Left ventricle myocardium inferior (tissue), 1 donor: ENCODE measurements at regions not wholly inside any gene's neighbourhood (a gene's known extent, or its start where the extent isn't known, plus 50 kb on each side); places are given as distances from the start of the nearest gene placed in this dataset.

ENCODE experiments used
- DNase-seq: peaks from one replicate; pipeline ENCODE4 v3.0.0-alpha.2; 2020
- H3K27ac ChIP-seq: fragments of 200-600 bp; replicated peaks from 2 replicates; pipeline ENCODE4 v1.8.0; 2021
- H3K27me3 ChIP-seq: fragments of 200-600 bp; 2 replicates; pipeline ENCODE4 v1.8.0; 2021; ENCODE audit warnings: low read depth
- H3K36me3 ChIP-seq: fragments of 200-600 bp; 2 replicates; pipeline ENCODE4 v1.8.0; 2021
- H3K4me1 ChIP-seq: fragments of 200-600 bp; 2 replicates; pipeline ENCODE4 v1.8.0; 2021
- H3K4me3 ChIP-seq: fragments of 200-600 bp; 2 replicates; pipeline ENCODE4 v1.8.0; 2021; ENCODE audit warnings: mild to moderate bottlenecking, moderate library complexity
- H3K9me3 ChIP-seq: fragments of 200-600 bp; replicated peaks from 2 replicates; pipeline ENCODE4 v1.8.0; 2021
- intact Hi-C: fragments of 100-400 bp; cut with micrococcal nuclease; formaldehyde crosslinking; loops from one replicate; pipeline ENCODE4 v1.11.0; 2022
- TF ChIP-seq, protein P1 (sequence below): fragments of 200-600 bp; IDR thresholded peaks from 2 replicates; pipeline ENCODE4 v1.8.0; 2021; ENCODE audit warnings: antibody characterized with exemption, mild to moderate bottlenecking, borderline replicate concordance
- donor health status: DM: no; HTN: yes; CAD: no; lungs with severe emphysema.

- TF ChIP-seq, protein P1, sequence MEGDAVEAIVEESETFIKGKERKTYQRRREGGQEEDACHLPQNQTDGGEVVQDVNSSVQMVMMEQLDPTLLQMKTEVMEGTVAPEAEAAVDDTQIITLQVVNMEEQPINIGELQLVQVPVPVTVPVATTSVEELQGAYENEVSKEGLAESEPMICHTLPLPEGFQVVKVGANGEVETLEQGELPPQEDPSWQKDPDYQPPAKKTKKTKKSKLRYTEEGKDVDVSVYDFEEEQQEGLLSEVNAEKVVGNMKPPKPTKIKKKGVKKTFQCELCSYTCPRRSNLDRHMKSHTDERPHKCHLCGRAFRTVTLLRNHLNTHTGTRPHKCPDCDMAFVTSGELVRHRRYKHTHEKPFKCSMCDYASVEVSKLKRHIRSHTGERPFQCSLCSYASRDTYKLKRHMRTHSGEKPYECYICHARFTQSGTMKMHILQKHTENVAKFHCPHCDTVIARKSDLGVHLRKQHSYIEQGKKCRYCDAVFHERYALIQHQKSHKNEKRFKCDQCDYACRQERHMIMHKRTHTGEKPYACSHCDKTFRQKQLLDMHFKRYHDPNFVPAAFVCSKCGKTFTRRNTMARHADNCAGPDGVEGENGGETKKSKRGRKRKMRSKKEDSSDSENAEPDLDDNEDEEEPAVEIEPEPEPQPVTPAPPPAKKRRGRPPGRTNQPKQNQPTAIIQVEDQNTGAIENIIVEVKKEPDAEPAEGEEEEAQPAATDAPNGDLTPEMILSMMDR: no peak
- DNase-seq: no peak
- Histone ChIP-seq H3K9me3 (peaks cover 17% of the 10 kb centered on the region), H3K4me1 (no peaks in the 10 kb centered on the region), H3K27ac (no peak overlapping the region), H3K27me3 (no peaks in the 10 kb centered on the region), H3K36me3 (no peaks in the 10 kb centered on the region), H3K4me3 (no peak overlapping the region)
- intact Hi-C loops: no loop called here
Observed at GRCh38 chr7:54342458-54342857, 199.7 kb upstream of the VSTM2A start.

- intact Hi-C loops: no loop called here
- DNase-seq: no peak
- H3K27ac ChIP-seq: no peak overlapping the region
Observed at GRCh38 chr7:54343511-54343910, 198.7 kb upstream of the VSTM2A start.

DNA sequence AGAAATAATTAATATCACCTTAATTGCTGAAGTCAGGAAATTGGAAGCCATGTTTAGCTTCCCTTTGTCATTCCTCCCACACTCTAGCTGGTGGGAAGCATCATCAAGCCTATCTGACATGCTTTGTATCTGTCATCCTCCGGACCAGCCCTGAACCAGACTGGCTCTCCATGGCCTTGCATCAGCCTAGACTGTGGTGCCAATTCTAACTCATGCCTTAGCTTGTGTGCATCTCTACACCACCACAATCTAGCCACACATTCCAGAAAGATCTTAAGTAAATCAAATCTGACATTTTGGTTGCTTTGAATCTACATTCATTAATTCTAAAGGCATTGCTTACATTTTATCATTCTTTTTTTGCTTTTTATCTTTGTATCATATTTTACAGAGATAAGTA, 196.4 kb upstream of the VSTM2A start:
- TF ChIP-seq, protein P1: no peak
- no peaks in the 10 kb centered on the region for H3K36me3 ChIP-seq
- intact Hi-C loops: no loop called here
- no peaks in the 10 kb centered on the region for H3K27me3 ChIP-seq
- H3K4me3 ChIP-seq: no peak overlapping the region
- peaks cover 13% of the 10 kb centered on the region for H3K9me3 ChIP-seq
- H3K27ac ChIP-seq: no peak overlapping the region
- no peaks in the 10 kb centered on the region for H3K4me1 ChIP-seq
- DNase-seq: no peak

More at GRCh38 chr7:54343511-54343910, 198.7 kb upstream of the VSTM2A start:
- no peak overlapping the region for H3K4me3 ChIP-seq
- no peaks in the 10 kb centered on the region for H3K4me1 ChIP-seq
- H3K36me3 ChIP-seq: no peaks in the 10 kb centered on the region
- no peaks in the 10 kb centered on the region for H3K27me3 ChIP-seq
- H3K9me3 ChIP-seq: peaks cover 13% of the 10 kb centered on the region
- TF ChIP-seq, protein P1: no peak

DNA sequence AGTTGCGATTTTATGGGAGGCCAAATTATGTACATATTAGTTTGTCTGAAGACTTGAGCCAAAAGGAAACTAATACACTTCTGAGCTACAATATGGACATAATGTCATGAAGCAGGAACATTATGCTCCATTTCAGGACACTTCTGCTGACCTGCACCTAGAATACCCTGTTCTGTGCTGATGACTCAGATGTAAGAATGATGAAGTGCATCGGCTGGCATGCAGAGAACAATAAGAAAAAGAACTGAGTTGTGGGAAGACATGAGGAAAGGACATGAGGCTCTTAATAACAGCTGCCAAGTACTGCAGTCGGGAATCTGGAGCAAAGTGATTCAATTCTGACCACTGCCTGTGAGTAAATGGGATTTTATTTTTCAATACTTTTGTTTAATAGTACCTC, 192.9 kb upstream of the VSTM2A start:
- Histone ChIP-seq H3K9me3 (peaks cover 5% of the 10 kb centered on the region), H3K27me3 (no peaks in the 10 kb centered on the region), H3K4me3 (no peak overlapping the region), H3K27ac (no peak overlapping the region), H3K36me3 (no peaks in the 10 kb centered on the region), H3K4me1 (no peaks in the 10 kb centered on the region)
- no peak for DNase-seq
- TF ChIP-seq, protein P1: no peak
- intact Hi-C loops: no loop called here

DNA sequence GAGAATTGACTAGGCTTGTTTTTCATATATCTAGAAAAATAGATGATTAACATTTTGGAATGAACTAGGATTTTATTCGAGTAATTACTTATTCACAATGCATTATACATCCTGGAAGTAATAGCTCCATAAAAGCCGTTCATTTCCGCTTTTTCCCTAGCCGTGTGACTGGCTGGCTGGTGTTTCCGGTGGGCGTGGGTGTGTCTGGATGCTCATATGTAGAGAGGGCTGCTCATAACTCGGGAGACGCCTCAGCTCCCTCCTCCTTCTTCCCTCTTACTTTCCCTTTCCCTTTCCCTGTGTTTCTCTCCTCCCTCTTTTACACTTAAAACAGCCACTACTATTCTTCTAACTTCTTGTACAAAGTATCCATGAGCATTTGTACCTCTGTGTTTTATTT, 187.7 kb upstream of the VSTM2A start:
- no peaks in the 10 kb centered on the region for H3K36me3 ChIP-seq
- intact Hi-C loops: no loop called here
- no peaks in the 10 kb centered on the region for H3K27me3 ChIP-seq
- H3K9me3 ChIP-seq: peaks cover 5% of the 10 kb centered on the region
- no peak overlapping the region for H3K4me3 ChIP-seq
- no peak for DNase-seq
- TF ChIP-seq, protein P1: no peak
- H3K27ac ChIP-seq: no peak overlapping the region
- no peaks in the 10 kb centered on the region for H3K4me1 ChIP-seq

DNA sequence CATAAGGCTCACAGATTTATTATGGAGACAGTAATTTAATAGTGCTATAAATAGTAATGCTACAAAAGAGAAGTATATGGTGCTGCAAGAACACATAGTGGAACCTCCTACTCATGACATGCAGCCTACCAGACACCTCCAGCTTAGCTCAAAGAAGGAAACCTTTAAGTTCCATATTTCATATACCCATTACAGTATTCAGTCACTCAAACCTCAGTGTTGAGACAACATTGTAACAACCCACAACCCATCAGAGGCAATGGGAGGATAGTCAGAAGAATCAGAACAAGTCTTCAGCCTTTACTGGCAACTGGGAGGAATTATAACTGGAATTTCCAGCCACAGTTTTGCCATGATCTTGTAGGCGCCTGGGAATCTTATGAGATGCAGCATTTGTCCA, 186.3 kb upstream of the VSTM2A start:
- no peaks in the 10 kb centered on the region for H3K27me3 ChIP-seq
- no peak overlapping the region for H3K4me3 ChIP-seq
- H3K9me3 ChIP-seq: peaks cover 5% of the 10 kb centered on the region
- TF ChIP-seq, protein P1: no peak
- intact Hi-C loops: no loop called here
- no peak for DNase-seq
- H3K27ac ChIP-seq: no peak overlapping the region
- H3K4me1 ChIP-seq: no peaks in the 10 kb centered on the region
- H3K36me3 ChIP-seq: no peaks in the 10 kb centered on the region
